ENCODE measurements at regions not wholly inside any gene's neighbourhood (a gene's known extent, or its start where the extent isn't known, plus 50 kb on each side); places are given as distances from the start of the nearest gene placed in this dataset.

DNA sequence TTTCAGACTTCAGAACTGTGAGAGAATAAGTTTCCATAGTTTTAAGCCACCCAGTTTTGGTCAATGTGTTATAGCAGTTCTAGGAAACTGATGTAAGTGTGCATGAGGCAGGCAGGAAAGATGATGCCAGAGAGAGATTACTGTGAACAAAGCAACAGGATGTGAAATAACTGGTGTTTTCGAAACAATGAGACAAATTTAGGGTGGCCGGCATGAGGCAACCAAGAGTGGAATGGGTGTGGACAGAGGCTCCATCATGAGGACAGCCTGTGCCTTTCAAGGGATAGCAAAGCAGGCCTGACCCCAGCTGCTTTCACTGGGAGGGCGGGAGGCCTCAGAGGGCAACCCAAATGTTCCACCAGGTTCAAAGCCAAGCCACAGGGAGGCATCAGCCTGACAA, 67.3 kb upstream of the UCN3 start:
- TF ChIP-seq POLR2AphosphoS5 (IDR thresholded peaks at IDR 0.05; ENCODE audit: low read depth, low read length): no peak
- no peak for TF ChIP-seq SIN3A (IDR thresholded peaks at IDR 0.05; ENCODE audit: borderline replicate concordance, insufficient read depth, low read length)
- TF ChIP-seq TAF1 (IDR thresholded peaks at IDR 0.05; ENCODE audit: borderline replicate concordance, insufficient read depth, low read length): no peak
- no peak for TF ChIP-seq FOXP2 (optimal IDR thresholded peaks at IDR 0.05; ENCODE audit: borderline replicate concordance, extremely low read depth, extremely low read length, insufficient read depth)
- TF ChIP-seq, protein P1, sequence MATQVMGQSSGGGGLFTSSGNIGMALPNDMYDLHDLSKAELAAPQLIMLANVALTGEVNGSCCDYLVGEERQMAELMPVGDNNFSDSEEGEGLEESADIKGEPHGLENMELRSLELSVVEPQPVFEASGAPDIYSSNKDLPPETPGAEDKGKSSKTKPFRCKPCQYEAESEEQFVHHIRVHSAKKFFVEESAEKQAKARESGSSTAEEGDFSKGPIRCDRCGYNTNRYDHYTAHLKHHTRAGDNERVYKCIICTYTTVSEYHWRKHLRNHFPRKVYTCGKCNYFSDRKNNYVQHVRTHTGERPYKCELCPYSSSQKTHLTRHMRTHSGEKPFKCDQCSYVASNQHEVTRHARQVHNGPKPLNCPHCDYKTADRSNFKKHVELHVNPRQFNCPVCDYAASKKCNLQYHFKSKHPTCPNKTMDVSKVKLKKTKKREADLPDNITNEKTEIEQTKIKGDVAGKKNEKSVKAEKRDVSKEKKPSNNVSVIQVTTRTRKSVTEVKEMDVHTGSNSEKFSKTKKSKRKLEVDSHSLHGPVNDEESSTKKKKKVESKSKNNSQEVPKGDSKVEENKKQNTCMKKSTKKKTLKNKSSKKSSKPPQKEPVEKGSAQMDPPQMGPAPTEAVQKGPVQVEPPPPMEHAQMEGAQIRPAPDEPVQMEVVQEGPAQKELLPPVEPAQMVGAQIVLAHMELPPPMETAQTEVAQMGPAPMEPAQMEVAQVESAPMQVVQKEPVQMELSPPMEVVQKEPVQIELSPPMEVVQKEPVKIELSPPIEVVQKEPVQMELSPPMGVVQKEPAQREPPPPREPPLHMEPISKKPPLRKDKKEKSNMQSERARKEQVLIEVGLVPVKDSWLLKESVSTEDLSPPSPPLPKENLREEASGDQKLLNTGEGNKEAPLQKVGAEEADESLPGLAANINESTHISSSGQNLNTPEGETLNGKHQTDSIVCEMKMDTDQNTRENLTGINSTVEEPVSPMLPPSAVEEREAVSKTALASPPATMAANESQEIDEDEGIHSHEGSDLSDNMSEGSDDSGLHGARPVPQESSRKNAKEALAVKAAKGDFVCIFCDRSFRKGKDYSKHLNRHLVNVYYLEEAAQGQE (IDR thresholded peaks at IDR 0.05; ENCODE audit: insufficient read depth in 1 of 2, low read depth in 2 of 2, low read length in 2 of 2): no peak

DNA sequence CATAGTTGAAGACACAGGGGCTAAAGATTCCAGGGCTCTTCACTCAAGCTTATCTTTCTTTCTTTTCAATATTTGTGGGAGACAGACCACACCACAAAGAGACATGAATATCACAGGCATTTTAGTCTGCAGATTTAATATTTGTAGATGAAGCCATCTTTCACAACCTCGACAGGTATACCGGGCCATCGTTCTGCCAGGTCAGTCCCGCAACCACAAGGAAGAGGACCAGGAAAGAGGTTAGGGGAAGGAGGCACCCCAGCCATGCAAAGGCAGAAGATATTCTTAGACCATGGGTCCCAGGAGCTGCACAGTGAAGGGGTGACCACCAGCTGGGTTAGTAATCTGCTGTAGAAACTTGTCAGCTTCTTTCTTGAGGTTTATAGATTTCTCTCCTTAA, 66.8 kb upstream of the UCN3 start:
- no peak for TF ChIP-seq TAF1 (IDR thresholded peaks at IDR 0.05; ENCODE audit: borderline replicate concordance, insufficient read depth, low read length)
- no peak for TF ChIP-seq SIN3A (IDR thresholded peaks at IDR 0.05; ENCODE audit: borderline replicate concordance, insufficient read depth, low read length)
- TF ChIP-seq, protein P1 (IDR thresholded peaks at IDR 0.05; ENCODE audit: insufficient read depth in 1 of 2, low read depth in 2 of 2, low read length in 2 of 2): no peak
- TF ChIP-seq FOXP2 (optimal IDR thresholded peaks at IDR 0.05; ENCODE audit: borderline replicate concordance, extremely low read depth, extremely low read length, insufficient read depth): no peak
- TF ChIP-seq POLR2AphosphoS5 (IDR thresholded peaks at IDR 0.05; ENCODE audit: low read depth, low read length): no peak

DNA sequence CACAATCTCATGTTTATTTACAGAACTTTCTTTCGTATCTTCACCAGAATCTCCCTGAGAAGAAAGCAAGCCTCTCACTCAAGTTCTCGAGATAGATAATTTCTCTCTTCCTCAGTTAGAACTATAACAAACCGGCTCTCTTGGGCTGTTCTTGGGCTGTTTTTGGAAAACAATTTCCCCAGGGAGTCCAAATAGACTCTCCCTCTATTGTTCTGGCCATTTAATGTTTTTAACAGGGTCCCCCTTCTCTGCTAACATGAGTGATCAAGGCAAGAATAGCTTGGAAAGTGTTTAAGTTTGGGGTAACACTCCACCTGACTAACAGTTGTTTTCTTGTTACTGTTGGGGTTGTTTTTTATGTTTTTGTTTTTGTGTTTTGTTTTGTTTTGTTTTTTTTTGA, 64.8 kb upstream of the UCN3 start:
- TF ChIP-seq FOXP2 (optimal IDR thresholded peaks at IDR 0.05; ENCODE audit: borderline replicate concordance, extremely low read depth, extremely low read length, insufficient read depth) (no peak), SIN3A (IDR thresholded peaks at IDR 0.05; ENCODE audit: borderline replicate concordance, insufficient read depth, low read length) (no peak), POLR2AphosphoS5 (IDR thresholded peaks at IDR 0.05; ENCODE audit: low read depth, low read length) (no peak), TAF1 (IDR thresholded peaks at IDR 0.05; ENCODE audit: borderline replicate concordance, insufficient read depth, low read length) (no peak)
- TF ChIP-seq, protein P1 (IDR thresholded peaks at IDR 0.05; ENCODE audit: insufficient read depth in 1 of 2, low read depth in 2 of 2, low read length in 2 of 2): no peak

GRCh38 chr10:5303504-5303903, 61.3 kb upstream of the UCN3 start:
- TF ChIP-seq SIN3A (IDR thresholded peaks at IDR 0.05; ENCODE audit: borderline replicate concordance, insufficient read depth, low read length) (no peak), TAF1 (IDR thresholded peaks at IDR 0.05; ENCODE audit: borderline replicate concordance, insufficient read depth, low read length) (no peak), POLR2AphosphoS5 (IDR thresholded peaks at IDR 0.05; ENCODE audit: low read depth, low read length) (no peak), FOXP2 (optimal IDR thresholded peaks at IDR 0.05; ENCODE audit: borderline replicate concordance, extremely low read depth, extremely low read length, insufficient read depth) (no peak)
- TF ChIP-seq, protein P1 (IDR thresholded peaks at IDR 0.05; ENCODE audit: insufficient read depth in 1 of 2, low read depth in 2 of 2, low read length in 2 of 2): no peak

GRCh38 chr10:5305374-5305773, 59.4 kb upstream of the UCN3 start:
- TF ChIP-seq, protein P1 (IDR thresholded peaks at IDR 0.05; ENCODE audit: insufficient read depth in 1 of 2, low read depth in 2 of 2, low read length in 2 of 2): no peak
- no peak for TF ChIP-seq FOXP2 (optimal IDR thresholded peaks at IDR 0.05; ENCODE audit: borderline replicate concordance, extremely low read depth, extremely low read length, insufficient read depth)
- no peak for TF ChIP-seq SIN3A (IDR thresholded peaks at IDR 0.05; ENCODE audit: borderline replicate concordance, insufficient read depth, low read length)
- TF ChIP-seq TAF1 (IDR thresholded peaks at IDR 0.05; ENCODE audit: borderline replicate concordance, insufficient read depth, low read length): no peak
- no peak for TF ChIP-seq POLR2AphosphoS5 (IDR thresholded peaks at IDR 0.05; ENCODE audit: low read depth, low read length)

All from PFSK-1 (cell line).